Lower leg skin (tissue), 4 donors: ENCODE measurements at regions not wholly inside any gene's neighbourhood (a gene's known extent, or its start where the extent isn't known, plus 50 kb on each side); places are given as distances from the start of the nearest gene placed in this dataset.
A peak's percentile ranks its signal among the peaks of the same experiment; 100 is the strongest.
"Not testable (repeated sequence)": the region's sequence is repeated elsewhere in the genome, so short reads cannot be mapped to it uniquely, and the experiment has no call there.

Experiments used
- DNase-seq, 2 donors: peaks; one replicate each; pipeline ENCODE4 v3.0.0-alpha.2; 2019; ENCODE audit warnings: low spot score in 2 of 2
- H3K4me3 ChIP-seq: fragments of 200-600 bp; sonication (generic); 2 replicates; pipeline ENCODE4 v1.5.1; 2017; ENCODE audit warnings: mild to moderate bottlenecking, low read depth; ENCODE audit not compliant: poor library complexity, severe bottlenecking
- POLR2A ChIP-seq, 2 donors: fragments of 450-650 bp; IDR thresholded peaks; one replicate each; pipeline ENCODE4 v1.6.1; 2016 to 2017; ENCODE audit warnings: antibody characterized with exemption in 2 of 2, mild to moderate bottlenecking in 1 of 2, moderate library complexity in 1 of 2
- WGBS, 2 donors: methylation state at CpG; one replicate each; pipeline ENCODE4 v1.1.5; 2018; 5-methylcytosine and 5-hydroxymethylcytosine counted together
- intact Hi-C: fragments of 100-400 bp; cut with DNase I; formaldehyde crosslinking; loops from one replicate; pipeline ENCODE4 v1.15.0; 2023; ENCODE audit warnings: low total_unique reads
- TF ChIP-seq, protein P1 (sequence below), 3 donors: fragments of 450-650 bp; IDR thresholded peaks; one replicate each; pipeline ENCODE4 v1.5.1; 2016; ENCODE audit warnings: antibody characterized with exemption in 3 of 3, mild to moderate bottlenecking in 3 of 3, moderate library complexity in 2 of 3

GRCh38 chr10:118971187-118971586, 58.3 kb upstream of the NANOS1 start:
- intact Hi-C loops = no loop called here
- no peak overlapping the region for H3K4me3 ChIP-seq
- DNase-seq = peak in 1 of 2 donors; percentile 26
- TF ChIP-seq, protein P1, sequence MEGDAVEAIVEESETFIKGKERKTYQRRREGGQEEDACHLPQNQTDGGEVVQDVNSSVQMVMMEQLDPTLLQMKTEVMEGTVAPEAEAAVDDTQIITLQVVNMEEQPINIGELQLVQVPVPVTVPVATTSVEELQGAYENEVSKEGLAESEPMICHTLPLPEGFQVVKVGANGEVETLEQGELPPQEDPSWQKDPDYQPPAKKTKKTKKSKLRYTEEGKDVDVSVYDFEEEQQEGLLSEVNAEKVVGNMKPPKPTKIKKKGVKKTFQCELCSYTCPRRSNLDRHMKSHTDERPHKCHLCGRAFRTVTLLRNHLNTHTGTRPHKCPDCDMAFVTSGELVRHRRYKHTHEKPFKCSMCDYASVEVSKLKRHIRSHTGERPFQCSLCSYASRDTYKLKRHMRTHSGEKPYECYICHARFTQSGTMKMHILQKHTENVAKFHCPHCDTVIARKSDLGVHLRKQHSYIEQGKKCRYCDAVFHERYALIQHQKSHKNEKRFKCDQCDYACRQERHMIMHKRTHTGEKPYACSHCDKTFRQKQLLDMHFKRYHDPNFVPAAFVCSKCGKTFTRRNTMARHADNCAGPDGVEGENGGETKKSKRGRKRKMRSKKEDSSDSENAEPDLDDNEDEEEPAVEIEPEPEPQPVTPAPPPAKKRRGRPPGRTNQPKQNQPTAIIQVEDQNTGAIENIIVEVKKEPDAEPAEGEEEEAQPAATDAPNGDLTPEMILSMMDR (IDR thresholded peaks at IDR 0.05) = no peak
- no peak for TF ChIP-seq POLR2A (IDR thresholded peaks at IDR 0.05)
- WGBS, 2 donors = 79 to 80% methylated on average over 7 of the region's 7 CpGs

GRCh38 chr10:118971876-118972275, 57.6 kb upstream of the NANOS1 start:
- no peak for TF ChIP-seq POLR2A (IDR thresholded peaks at IDR 0.05)
- TF ChIP-seq, protein P1 (IDR thresholded peaks at IDR 0.05) = no peak
- 75 to 78% methylated on average over 3 of the region's 3 CpGs for WGBS, 2 donors
- intact Hi-C loops = no loop called here
- peak in 1 of 2 donors; percentile 58 for DNase-seq
- no peak overlapping the region for H3K4me3 ChIP-seq

DNA sequence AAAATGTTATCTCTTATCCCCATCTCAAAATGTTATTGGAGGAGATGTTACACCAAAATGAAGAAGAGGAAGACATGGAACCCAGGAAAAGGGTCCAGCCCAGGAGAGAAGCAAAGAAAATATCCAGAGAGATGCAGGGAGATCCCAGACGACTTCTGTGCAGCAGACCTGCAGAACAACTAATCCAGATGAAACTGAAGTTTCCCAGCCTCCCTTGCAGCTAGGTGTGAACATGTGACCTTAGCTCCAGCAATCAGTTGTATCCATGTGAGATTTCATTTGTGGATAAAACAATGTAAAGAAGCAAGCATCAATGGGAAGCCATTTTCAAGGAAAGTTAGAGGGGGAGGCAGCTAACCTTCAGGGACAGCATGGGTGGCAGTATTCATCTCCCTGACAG, 55.8 kb upstream of the NANOS1 start:
- no peak for TF ChIP-seq POLR2A (IDR thresholded peaks at IDR 0.05)
- TF ChIP-seq, protein P1 (IDR thresholded peaks at IDR 0.05) = no peak
- WGBS, 2 donors = 67 to 70% methylated on average over 1 of the region's 1 CpG
- H3K4me3 ChIP-seq = no peak overlapping the region
- intact Hi-C loops = no loop called here
- DNase-seq = peak in 1 of 2 donors; percentile 14

- H3K4me3 ChIP-seq = no peak overlapping the region
- intact Hi-C loops = no loop called here
- TF ChIP-seq, protein P1 (IDR thresholded peaks at IDR 0.05) = no peak
- TF ChIP-seq POLR2A (IDR thresholded peaks at IDR 0.05) = no peak
- peak in 1 of 2 donors; percentile 36 for DNase-seq
- 42 to 52% methylated on average over 3 of the region's 3 CpGs for WGBS, 2 donors
Measured at GRCh38 chr10:118974951-118975350, 54.6 kb upstream of the NANOS1 start.

DNA sequence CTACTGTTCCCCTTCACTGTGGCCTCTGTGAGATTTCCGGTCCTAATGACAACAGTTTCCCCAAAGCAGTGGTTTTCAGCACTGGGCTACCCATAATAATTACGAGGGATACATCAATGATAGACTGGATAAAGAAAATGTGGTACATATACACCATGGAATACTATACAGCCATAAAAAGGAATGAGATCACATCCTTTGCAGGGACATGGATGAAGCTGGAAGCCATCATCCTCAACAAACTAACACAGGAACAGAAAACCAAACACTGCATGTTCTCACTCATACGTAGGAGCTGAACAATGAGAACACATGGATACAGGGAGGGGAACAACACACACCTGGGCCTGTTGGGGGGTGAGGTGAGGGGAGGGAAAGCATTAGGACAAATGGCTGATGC, 53.3 kb upstream of the NANOS1 start:
- DNase-seq = peak in 1 of 2 donors; percentile 14
- intact Hi-C loops, H3K4me3 ChIP-seq: not testable (repeated sequence)
- WGBS, 2 donors = 94 to 97% methylated on average over 3 of the region's 3 CpGs

- intact Hi-C loops = no loop called here
Measured at GRCh38 chr10:118977022-118977599, 52.4 kb upstream of the NANOS1 start.

More at GRCh38 chr10:118977022-118977599, 52.4 kb upstream of the NANOS1 start:
- 82 to 88% methylated on average over 5 of the region's 5 CpGs for WGBS, 2 donors
- peak in 1 of 2 donors; percentile 45 for DNase-seq
- H3K4me3 ChIP-seq = no peak overlapping the region
- TF ChIP-seq, protein P1 (IDR thresholded peaks at IDR 0.05) = no peak
- TF ChIP-seq POLR2A (IDR thresholded peaks at IDR 0.05) = no peak
